Kidney epithelial cell (primary cell): ENCODE measurements at regions not wholly inside any gene's neighbourhood (a gene's known extent, or its start where the extent isn't known, plus 50 kb on each side); places are given as distances from the start of the nearest gene placed in this dataset.
"Not testable (repeated sequence)": the region's sequence is repeated elsewhere in the genome, so short reads cannot be mapped to it uniquely, and the experiment has no call there.

ENCODE experiments used
- DNase-seq: peaks from one replicate; pipeline ENCODE4 v3.0.0-alpha.2; 2010; ENCODE audit warnings: low read depth
- H3K27me3 ChIP-seq: 2 replicates; pipeline ENCODE4 v1.6.0; 2011; ENCODE audit warnings: low read length; ENCODE audit not compliant: control insufficient read depth, insufficient read depth
- H3K36me3 ChIP-seq: 2 replicates; pipeline ENCODE4 v1.5.1; 2011; ENCODE audit warnings: low read length; ENCODE audit not compliant: control insufficient read depth, insufficient read depth
- H3K4me3 ChIP-seq: 2 replicates; pipeline ENCODE4 v1.5.1; 2011; ENCODE audit warnings: low read depth, mild to moderate bottlenecking, control low read depth, low read length
- CTCF ChIP-seq: IDR thresholded peaks from 2 replicates; pipeline ENCODE4 v1.5.1; 2011; ENCODE audit warnings: mild to moderate bottlenecking, moderate library complexity, low read length, control low read depth, inconsistent platforms; ENCODE audit not compliant: insufficient read depth, poor library complexity, severe bottlenecking

- no peak for TF ChIP-seq CTCF
- H3K4me3 ChIP-seq, result no peak overlapping the region
- H3K27me3 ChIP-seq, result no peaks in the 10 kb centered on the region
- H3K36me3 ChIP-seq, result no peaks in the 10 kb centered on the region
- no peak for DNase-seq
Measured at GRCh38 chr6:103356531-103356930, 1503.2 kb downstream of the HACE1 start.

- no peaks in the 10 kb centered on the region for H3K36me3 ChIP-seq
- no peak for TF ChIP-seq CTCF
- DNase-seq, result no peak
- no peak overlapping the region for H3K4me3 ChIP-seq
- H3K27me3 ChIP-seq, result no peaks in the 10 kb centered on the region
Measured at GRCh38 chr6:103344554-103345163, 1515.1 kb downstream of the HACE1 start.

- DNase-seq, result no peak
- Histone ChIP-seq H3K27me3 (no peaks in the 10 kb centered on the region), H3K4me3 (no peak overlapping the region), H3K36me3 (no peaks in the 10 kb centered on the region)
- no peak for TF ChIP-seq CTCF
Measured at GRCh38 chr6:103335412-103335811, 1524.3 kb downstream of the HACE1 start.

- no peak overlapping the region for H3K4me3 ChIP-seq
- TF ChIP-seq CTCF, result no peak
- H3K27me3 ChIP-seq, result no peaks in the 10 kb centered on the region
- DNase-seq, result no peak
- H3K36me3 ChIP-seq, result no peaks in the 10 kb centered on the region
Measured at GRCh38 chr6:103326760-103327757, 1532.7 kb downstream of the HACE1 start.

GRCh38 chr6:103313432-103313831 lies 1546.3 kb downstream of the HACE1 start:
- no peaks in the 10 kb centered on the region for H3K36me3 ChIP-seq
- no peak overlapping the region for H3K4me3 ChIP-seq
- H3K27me3 ChIP-seq, result no peaks in the 10 kb centered on the region
- no peak for DNase-seq
- TF ChIP-seq CTCF, result no peak

- DNase-seq, H3K27me3 ChIP-seq, H3K36me3 ChIP-seq, H3K4me3 ChIP-seq: not testable (repeated sequence)
Measured at GRCh38 chr6:103294376-103294775, 1565.3 kb downstream of the HACE1 start.
